GM23338 (cell line): ENCODE measurements at regions not wholly inside any gene's neighbourhood (a gene's known extent, or its start where the extent isn't known, plus 50 kb on each side); places are given as distances from the start of the nearest gene placed in this dataset.

ENCODE experiments used
- ATAC-seq: fragments of 200-7000 bp; cut with Tn5 transposase; 3 replicates; pipeline ENCODE4 v1.9.1; 2020
- DNase-seq: peaks from one replicate; pipeline ENCODE4 v3.0.0-alpha.2; 2015; ENCODE audit warnings: low spot score
- H2AFZ ChIP-seq: fragments of 200-600 bp; sonication (generic); 2 replicates; pipeline ENCODE4 v1.8.0; 2016; ENCODE audit warnings: antibody characterized with exemption, mild to moderate bottlenecking, moderate library complexity
- H3F3A ChIP-seq: fragments of 200-600 bp; sonication (generic); replicated peaks from 2 replicates; pipeline ENCODE4 v1.8.0; 2017; ENCODE audit warnings: antibody characterized with exemption, mixed run types, low read depth
- H3K27ac ChIP-seq: fragments of 200-600 bp; sonication (generic); 2 replicates; pipeline ENCODE4 v1.6.1; 2016; ENCODE audit warnings: low read depth
- H3K27me3 ChIP-seq: fragments of 200-600 bp; sonication (generic); 2 replicates; pipeline ENCODE4 v1.8.0; 2016; ENCODE audit warnings: mild to moderate bottlenecking, mixed run types, moderate library complexity; ENCODE audit not compliant: insufficient read depth
- H3K36me3 ChIP-seq: fragments of 200-600 bp; sonication (generic); 2 replicates; pipeline ENCODE4 v1.8.0; 2016; ENCODE audit warnings: mild to moderate bottlenecking; ENCODE audit not compliant: insufficient read depth
- H3K4me1 ChIP-seq: fragments of 200-600 bp; sonication (generic); 2 replicates; pipeline ENCODE4 v1.8.0; 2016; ENCODE audit warnings: mild to moderate bottlenecking, moderate library complexity; ENCODE audit not compliant: insufficient read depth
- H3K4me2 ChIP-seq: fragments of 200-600 bp; sonication (generic); 2 replicates; pipeline ENCODE4 v1.7.1; 2017; ENCODE audit warnings: mixed run types
- H3K4me3 ChIP-seq: fragments of 200-600 bp; sonication (generic); 2 replicates; pipeline ENCODE4 v1.6.1; 2016; ENCODE audit warnings: mixed run types
- H3K79me2 ChIP-seq: fragments of 200-600 bp; sonication (generic); replicated peaks from 2 replicates; pipeline ENCODE4 v1.8.0; 2017; ENCODE audit warnings: mild to moderate bottlenecking; ENCODE audit not compliant: insufficient read depth
- H3K9me2 ChIP-seq: fragments of 200-600 bp; sonication (generic); 2 replicates; pipeline ENCODE4 v1.8.0; 2017; ENCODE audit not compliant: insufficient read depth
- H4K20me1 ChIP-seq: fragments of 200-600 bp; sonication (generic); replicated peaks from 2 replicates; pipeline ENCODE4 v1.8.0; 2017; ENCODE audit warnings: mild to moderate bottlenecking; ENCODE audit not compliant: insufficient read depth
- H3K27ac Mint-ChIP-seq: 2 replicates; pipeline ENCODE4 v1.8.0; 2020; ENCODE audit warnings: inconsistent platforms, mild to moderate bottlenecking, moderate library complexity, mixed read lengths
- H3K27me3 Mint-ChIP-seq: 3 replicates; pipeline ENCODE4 v1.8.0; 2022; ENCODE audit warnings: low read depth, mild to moderate bottlenecking, moderate library complexity, mixed read lengths, inconsistent platforms; ENCODE audit not compliant: insufficient read depth, poor library complexity
- H3K36me3 Mint-ChIP-seq: 3 replicates; pipeline ENCODE4 v1.8.0; 2021; ENCODE audit warnings: low read depth, mild to moderate bottlenecking, inconsistent platforms, moderate library complexity, mixed read lengths
- H3K4me1 Mint-ChIP-seq: 3 replicates; pipeline ENCODE4 v1.8.0; 2020; ENCODE audit warnings: mild to moderate bottlenecking, inconsistent platforms, mixed read lengths
- H3K4me3 Mint-ChIP-seq: 3 replicates; pipeline ENCODE4 v1.8.0; 2021; ENCODE audit warnings: moderate library complexity, mild to moderate bottlenecking, inconsistent platforms, mixed read lengths
- H3K9me3 Mint-ChIP-seq: 3 replicates; pipeline ENCODE4 v1.8.0; 2020; ENCODE audit warnings: moderate library complexity, mild to moderate bottlenecking, inconsistent platforms, mixed read lengths
- CREB1 ChIP-seq: fragments of 250-450 bp; sonication (Bioruptor Pico); IDR thresholded peaks from 2 replicates; pipeline ENCODE4 v1.5.0; 2020; ENCODE audit warnings: low read depth, mild to moderate bottlenecking, moderate library complexity
- CTCF ChIP-seq, 2 experiments: fragments of 200-600 bp in 1 of 2; sonication (generic) in 1 of 2; conservative IDR thresholded peaks; 2 replicates each; pipeline versions ENCODE4 v1.5.1 to v1.6.1; 2016 to 2017; ENCODE audit warnings: antibody characterized with exemption in 2 of 2, low read depth in 2 of 2, mild to moderate bottlenecking in 2 of 2, moderate library complexity in 1 of 2
- ETS1 ChIP-seq: IDR thresholded peaks from 2 replicates; pipeline ENCODE4 v1.6.1; 2016; ENCODE audit warnings: antibody characterized with exemption
- EZH2 ChIP-seq: fragments of 200-600 bp; sonication (generic); IDR thresholded peaks from one replicate; pipeline ENCODE4 v1.8.0; 2017; ENCODE audit warnings: antibody characterized with exemption, mild to moderate bottlenecking, low read depth; ENCODE audit not compliant: unreplicated experiment
- EZH2phosphoT487 ChIP-seq: fragments of 200-600 bp; sonication (generic); IDR thresholded peaks from one replicate; pipeline ENCODE4 v1.8.1; 2018; ENCODE audit warnings: antibody characterized with exemption; ENCODE audit not compliant: unreplicated experiment
- JUNB ChIP-seq: IDR thresholded peaks from one replicate; pipeline ENCODE4 v1.6.1; 2016; ENCODE audit warnings: antibody characterized with exemption; ENCODE audit not compliant: unreplicated experiment
- NANOG ChIP-seq: IDR thresholded peaks from 2 replicates; pipeline ENCODE4 v1.6.1; 2016; ENCODE audit warnings: antibody characterized with exemption, borderline replicate concordance
- POLR2AphosphoS5 ChIP-seq: IDR thresholded peaks from 2 replicates; pipeline ENCODE4 v1.6.1; 2016; ENCODE audit warnings: antibody characterized with exemption, low read depth
- STAT1 ChIP-seq: IDR thresholded peaks from one replicate; pipeline ENCODE4 v1.6.1; 2016; ENCODE audit warnings: antibody characterized with exemption; ENCODE audit not compliant: unreplicated experiment
- ZNF114 ChIP-seq: fragments of 250-450 bp; sonication (Bioruptor Pico); IDR thresholded peaks from 2 replicates; pipeline ENCODE4 v1.5.0; 2020; ENCODE audit warnings: mild to moderate bottlenecking, moderate library complexity
- ZNF331 ChIP-seq: fragments of 250-450 bp; sonication (Bioruptor Pico); IDR thresholded peaks from 2 replicates; pipeline ENCODE4 v1.5.0; 2020; ENCODE audit warnings: low read depth, mild to moderate bottlenecking, moderate library complexity
- ZNF462 ChIP-seq: fragments of 250-450 bp; sonication (Bioruptor Pico); IDR thresholded peaks from 2 replicates; pipeline ENCODE4 v1.5.0; 2020; ENCODE audit warnings: mild to moderate bottlenecking, moderate library complexity
- TF ChIP-seq, protein P1 (sequence below): IDR thresholded peaks from one replicate; pipeline ENCODE4 v1.6.1; 2018; ENCODE audit warnings: antibody characterized with exemption; ENCODE audit not compliant: unreplicated experiment

DNA sequence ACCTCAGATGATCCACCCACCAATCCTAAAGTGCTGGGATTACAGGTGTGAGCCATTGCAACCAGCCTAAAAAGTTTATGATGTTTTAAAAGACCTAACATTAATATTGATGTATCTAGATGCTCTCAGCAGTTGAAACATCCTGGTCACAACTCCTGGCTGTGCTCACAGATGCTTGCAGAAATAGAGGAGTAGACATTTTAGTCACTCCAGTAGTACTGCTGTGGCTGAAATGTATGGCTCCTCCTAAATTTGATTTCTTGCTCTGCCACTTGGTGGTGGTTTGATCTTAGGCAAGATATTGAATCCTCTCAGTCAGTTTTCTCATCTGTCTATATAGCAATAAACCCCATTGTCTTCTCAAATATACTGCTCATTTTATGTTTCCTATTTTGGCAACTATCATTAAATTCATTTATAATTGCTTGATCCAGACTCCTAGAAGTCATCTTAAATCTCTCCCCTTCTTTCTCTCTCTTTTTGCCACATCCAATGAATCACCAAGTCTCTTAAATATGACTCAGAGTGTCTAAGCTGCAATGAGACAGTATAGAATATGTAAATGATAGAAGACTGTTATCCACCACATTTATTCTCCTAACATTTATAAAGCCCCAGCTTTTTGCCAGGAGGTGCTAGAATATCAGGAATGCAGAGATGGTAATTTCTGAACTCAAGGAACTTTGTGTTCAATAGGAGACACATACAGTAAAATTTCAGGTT is 78.1 kb upstream of the NRBF2 start:
- H3K9me3 Mint-ChIP-seq, result no peaks in the 10 kb centered on the region
- no peaks in the 10 kb centered on the region for H3K79me2 ChIP-seq
- H3K4me3 Mint-ChIP-seq, result no peak overlapping the region
- H3K36me3 ChIP-seq, result no peaks in the 10 kb centered on the region
- DNase-seq (no peak), ATAC-seq (no peak)
- no peak overlapping the region for H3K27ac ChIP-seq
- H3F3A ChIP-seq, result no peaks in the 10 kb centered on the region
- H3K4me1 ChIP-seq, result peaks cover 10% of the 10 kb centered on the region; the same call in 1 of the 2 replicates
- no peaks in the 10 kb centered on the region for H3K27me3 Mint-ChIP-seq
- TF ChIP-seq POLR2AphosphoS5, result no peak
- TF ChIP-seq CTCF (conservative IDR thresholded peaks at IDR 0.05; ENCODE audit: low read depth in 2 of 2), result no peak
- no peak for TF ChIP-seq JUNB
- TF ChIP-seq ETS1, result no peak
- TF ChIP-seq EZH2, result no peak
- TF ChIP-seq EZH2phosphoT487, result no peak
- TF ChIP-seq, protein P1, sequence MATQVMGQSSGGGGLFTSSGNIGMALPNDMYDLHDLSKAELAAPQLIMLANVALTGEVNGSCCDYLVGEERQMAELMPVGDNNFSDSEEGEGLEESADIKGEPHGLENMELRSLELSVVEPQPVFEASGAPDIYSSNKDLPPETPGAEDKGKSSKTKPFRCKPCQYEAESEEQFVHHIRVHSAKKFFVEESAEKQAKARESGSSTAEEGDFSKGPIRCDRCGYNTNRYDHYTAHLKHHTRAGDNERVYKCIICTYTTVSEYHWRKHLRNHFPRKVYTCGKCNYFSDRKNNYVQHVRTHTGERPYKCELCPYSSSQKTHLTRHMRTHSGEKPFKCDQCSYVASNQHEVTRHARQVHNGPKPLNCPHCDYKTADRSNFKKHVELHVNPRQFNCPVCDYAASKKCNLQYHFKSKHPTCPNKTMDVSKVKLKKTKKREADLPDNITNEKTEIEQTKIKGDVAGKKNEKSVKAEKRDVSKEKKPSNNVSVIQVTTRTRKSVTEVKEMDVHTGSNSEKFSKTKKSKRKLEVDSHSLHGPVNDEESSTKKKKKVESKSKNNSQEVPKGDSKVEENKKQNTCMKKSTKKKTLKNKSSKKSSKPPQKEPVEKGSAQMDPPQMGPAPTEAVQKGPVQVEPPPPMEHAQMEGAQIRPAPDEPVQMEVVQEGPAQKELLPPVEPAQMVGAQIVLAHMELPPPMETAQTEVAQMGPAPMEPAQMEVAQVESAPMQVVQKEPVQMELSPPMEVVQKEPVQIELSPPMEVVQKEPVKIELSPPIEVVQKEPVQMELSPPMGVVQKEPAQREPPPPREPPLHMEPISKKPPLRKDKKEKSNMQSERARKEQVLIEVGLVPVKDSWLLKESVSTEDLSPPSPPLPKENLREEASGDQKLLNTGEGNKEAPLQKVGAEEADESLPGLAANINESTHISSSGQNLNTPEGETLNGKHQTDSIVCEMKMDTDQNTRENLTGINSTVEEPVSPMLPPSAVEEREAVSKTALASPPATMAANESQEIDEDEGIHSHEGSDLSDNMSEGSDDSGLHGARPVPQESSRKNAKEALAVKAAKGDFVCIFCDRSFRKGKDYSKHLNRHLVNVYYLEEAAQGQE, result no peak
- TF ChIP-seq CREB1 (CRISPR knock-in tag), result no peak
- TF ChIP-seq STAT1, result no peak
- TF ChIP-seq NANOG, result no peak
- TF ChIP-seq ZNF114 (CRISPR knock-in tag), result no peak
- no peak for TF ChIP-seq ZNF462
- no peak for TF ChIP-seq ZNF331
- no peak overlapping the region for H3K27ac Mint-ChIP-seq
- H3K4me3 ChIP-seq, result no peak overlapping the region
- peaks cover 11% of the 10 kb centered on the region; the same call in 2 of the 3 replicates for H3K4me1 Mint-ChIP-seq
- no peak overlapping the region for H3K4me2 ChIP-seq
- no peaks in the 10 kb centered on the region for H3K9me2 ChIP-seq
- H2AFZ ChIP-seq, result no peak overlapping the region
- H4K20me1 ChIP-seq, result no peaks in the 10 kb centered on the region
- no peaks in the 10 kb centered on the region for H3K36me3 Mint-ChIP-seq
- H3K27me3 ChIP-seq, result no peaks in the 10 kb centered on the region
